PC-3 (cell line): ENCODE measurements at regions not wholly inside any gene's neighbourhood (a gene's known extent, or its start where the extent isn't known, plus 50 kb on each side); places are given as distances from the start of the nearest gene placed in this dataset.

ENCODE experiments used
- CTCF ChIP-seq: fragments of 300-600 bp; sonication (generic); conservative IDR thresholded peaks from 2 replicates; pipeline ENCODE4 v1.5.1; 2017; ENCODE audit warnings: antibody characterized with exemption, low read depth, mild to moderate bottlenecking, low read length
- EZH2phosphoT487 ChIP-seq: fragments of 300-600 bp; sonication (generic); IDR thresholded peaks from 2 replicates; pipeline ENCODE4 v1.6.1; 2018; ENCODE audit warnings: mild to moderate bottlenecking, antibody characterized with exemption, low read length, borderline replicate concordance

- TF ChIP-seq CTCF: no peak
- no peak for TF ChIP-seq EZH2phosphoT487
These were observed 185.1 kb downstream of the NRP2 start for GRCh38 chr2:205867371-205867770.
